ENCODE measurements at regions not wholly inside any gene's neighbourhood (a gene's known extent, or its start where the extent isn't known, plus 50 kb on each side); places are given as distances from the start of the nearest gene placed in this dataset.
"Not testable (repeated sequence)": the region's sequence is repeated elsewhere in the genome, so short reads cannot be mapped to it uniquely, and the experiment has no call there.

GRCh38 chr6:139698526-139699176, 324.2 kb upstream of the CITED2 start:
- in situ Hi-C loops (cut with HindIII; ENCODE audit: low sequenced_read_pairs): no loop called here

- in situ Hi-C loops (cut with HindIII; ENCODE audit: low sequenced_read_pairs): not testable (repeated sequence)
Observed at GRCh38 chr6:139697856-139698255, 323.4 kb upstream of the CITED2 start.

- in situ Hi-C loops (cut with HindIII; ENCODE audit: low sequenced_read_pairs): not testable (repeated sequence)
Observed at GRCh38 chr6:139696991-139697390, 322.5 kb upstream of the CITED2 start.

GRCh38 chr6:139695361-139695760, 320.9 kb upstream of the CITED2 start:
- in situ Hi-C loops (cut with HindIII; ENCODE audit: low sequenced_read_pairs): no loop called here

DNA sequence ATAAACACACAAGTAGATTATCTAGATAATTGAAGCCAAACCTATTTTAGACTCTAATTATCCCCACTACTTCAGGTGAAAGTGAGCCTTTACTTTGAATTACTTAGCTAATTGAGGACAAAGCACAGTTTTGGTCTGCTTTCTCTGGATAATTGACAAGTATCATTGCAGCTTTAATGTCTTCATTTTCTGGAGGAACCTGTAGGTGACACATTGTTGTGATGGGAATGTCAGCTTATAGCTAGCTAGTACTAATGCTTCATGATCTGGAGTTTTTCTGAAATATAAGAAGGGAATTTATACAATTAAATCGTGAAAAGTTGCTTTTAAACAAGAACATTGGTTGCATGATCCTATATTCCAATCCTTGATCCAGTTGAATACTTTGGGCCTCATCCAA, 319.3 kb upstream of the CITED2 start:
- in situ Hi-C loops (cut with HindIII; ENCODE audit: low sequenced_read_pairs): no loop called here

GRCh38 chr6:139690007-139690406, 315.6 kb upstream of the CITED2 start:
- in situ Hi-C loops (cut with HindIII; ENCODE audit: low sequenced_read_pairs): no loop called here

GRCh38 chr6:139687055-139687454, 312.6 kb upstream of the CITED2 start:
- in situ Hi-C loops (cut with HindIII; ENCODE audit: low sequenced_read_pairs): no loop called here

DNA sequence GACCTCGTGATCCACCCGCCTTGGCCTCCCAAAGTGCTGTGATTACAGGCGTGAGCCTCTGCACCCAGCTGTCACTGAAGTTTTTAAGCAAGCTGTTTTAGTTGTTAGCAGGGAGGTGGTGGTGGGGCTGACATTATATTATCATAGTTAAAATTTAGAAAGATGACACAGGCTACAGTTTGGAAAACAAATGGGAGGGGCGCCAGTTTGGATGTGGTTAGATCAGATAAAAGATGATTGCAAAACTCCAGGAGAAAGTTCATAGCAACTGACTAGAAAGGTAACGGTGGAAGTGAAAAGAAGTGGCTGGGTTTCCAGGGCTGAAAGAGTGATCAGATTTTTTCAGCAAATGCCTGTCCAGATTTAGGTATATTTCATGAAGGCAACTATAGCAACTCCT, 311.9 kb upstream of the CITED2 start:
- in situ Hi-C loops (cut with HindIII; ENCODE audit: low sequenced_read_pairs): no loop called here

DNA sequence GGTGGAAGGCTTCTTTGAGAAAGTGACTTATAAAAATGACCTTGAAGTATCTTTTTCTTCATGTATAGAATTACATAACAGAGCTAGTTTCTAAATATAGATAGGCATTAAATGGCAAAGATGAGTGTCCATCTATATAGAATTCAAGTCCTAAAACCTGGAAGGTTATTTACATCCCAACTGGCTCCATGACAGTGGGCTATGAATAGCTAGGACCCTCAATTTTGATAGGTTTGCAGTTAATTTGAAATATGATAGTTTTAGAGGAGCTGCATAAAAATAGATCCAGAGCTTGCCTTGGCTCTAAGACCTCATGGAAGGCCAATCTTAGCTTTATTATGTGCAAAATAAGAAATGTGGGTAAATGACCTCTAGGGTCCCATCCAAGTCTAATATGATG, 310.6 kb upstream of the CITED2 start:
- in situ Hi-C loops (cut with HindIII; ENCODE audit: low sequenced_read_pairs): no loop called here

DNA sequence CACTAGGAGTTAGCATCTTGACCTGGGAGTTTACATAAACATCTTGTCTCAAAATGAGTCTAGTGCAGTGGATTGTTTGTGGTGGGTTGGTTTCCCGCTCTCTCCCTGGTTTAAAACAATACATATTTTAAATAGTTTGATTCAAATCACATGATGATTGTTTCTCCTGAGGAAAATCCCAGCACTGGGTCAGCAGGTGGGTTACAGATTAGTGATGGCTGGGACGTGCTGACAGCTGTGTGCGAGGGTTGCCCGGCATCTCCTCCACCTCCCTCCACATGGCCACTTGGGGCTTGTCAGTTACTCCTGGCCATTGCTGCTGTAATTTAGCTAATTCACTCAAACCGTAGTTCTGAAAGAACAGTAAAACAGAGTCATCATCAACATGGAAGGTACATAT, 306.4 kb upstream of the CITED2 start:
- in situ Hi-C loops (cut with HindIII; ENCODE audit: low sequenced_read_pairs): no loop called here

GRCh38 chr6:139679516-139680179, 305.2 kb upstream of the CITED2 start:
- in situ Hi-C loops (cut with HindIII; ENCODE audit: low sequenced_read_pairs): no loop called here

DNA sequence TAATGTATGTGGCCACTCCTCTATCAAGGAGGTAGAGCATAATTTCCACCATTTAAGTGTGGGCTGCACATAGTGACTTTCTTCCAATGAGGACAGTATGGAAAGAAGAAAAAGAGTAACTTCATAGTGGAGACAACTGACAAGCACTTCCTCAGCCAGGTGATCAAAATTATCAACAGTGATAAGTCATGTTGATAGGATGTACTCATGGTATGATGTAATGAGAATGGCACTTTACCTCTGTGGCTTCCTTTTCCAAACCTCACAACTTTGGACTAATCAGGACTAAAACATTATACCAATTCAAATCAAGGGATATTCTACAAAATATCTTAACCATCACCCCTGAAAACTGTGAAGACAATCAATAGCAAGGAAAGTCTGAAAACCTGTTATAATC, 302.3 kb upstream of the CITED2 start:
- in situ Hi-C loops (cut with HindIII; ENCODE audit: low sequenced_read_pairs): no loop called here

DNA sequence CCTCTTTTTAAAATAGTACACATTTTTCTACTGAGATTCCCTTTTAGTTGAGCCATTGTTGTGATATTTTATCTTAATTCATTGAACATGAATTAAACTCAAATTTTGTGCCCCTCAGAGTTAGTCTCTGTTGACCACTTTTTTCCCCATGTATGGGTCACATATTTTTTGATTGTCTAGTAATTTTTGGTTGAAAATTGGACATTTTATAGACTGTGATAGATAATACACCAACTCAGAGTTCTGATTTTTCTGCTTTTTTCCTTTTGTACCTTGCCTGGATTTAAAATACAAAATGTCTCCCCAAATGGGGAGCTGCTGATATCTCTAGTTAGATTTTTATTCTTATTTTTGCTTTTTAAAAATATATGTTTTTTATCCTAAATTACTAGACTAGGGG, 291.8 kb upstream of the CITED2 start:
- in situ Hi-C loops (cut with HindIII; ENCODE audit: low sequenced_read_pairs): no loop called here

GRCh38 chr6:139663996-139664395, 289.5 kb upstream of the CITED2 start:
- in situ Hi-C loops (cut with HindIII; ENCODE audit: low sequenced_read_pairs): no loop called here

DNA sequence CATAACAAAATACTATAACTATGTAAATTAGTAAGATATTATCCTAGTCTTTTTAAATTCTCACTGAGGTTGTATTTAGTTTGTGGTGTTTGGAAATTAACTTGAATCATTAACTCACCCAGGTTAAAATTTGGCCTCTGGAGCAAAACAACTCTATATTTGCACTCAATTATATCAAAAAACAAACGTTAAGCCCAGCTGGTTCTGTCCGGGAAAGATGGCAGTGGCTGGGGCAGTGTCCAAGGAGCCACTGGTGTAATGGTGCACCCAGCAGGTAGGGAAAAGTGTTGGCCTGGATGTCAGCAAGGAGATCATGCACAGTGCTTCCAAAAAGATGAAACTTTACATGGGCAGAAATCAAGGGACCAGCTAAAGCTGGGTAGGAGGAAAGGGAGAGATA, 285.3 kb upstream of the CITED2 start:
- in situ Hi-C loops (cut with HindIII; ENCODE audit: low sequenced_read_pairs): no loop called here

GRCh38 chr6:139659196-139659595, 284.7 kb upstream of the CITED2 start:
- in situ Hi-C loops (cut with HindIII; ENCODE audit: low sequenced_read_pairs): no loop called here

GRCh38 chr6:139657119-139657518, 282.7 kb upstream of the CITED2 start:
- in situ Hi-C loops (cut with HindIII; ENCODE audit: low sequenced_read_pairs): no loop called here

- in situ Hi-C loops (cut with HindIII; ENCODE audit: low sequenced_read_pairs): no loop called here
Observed at GRCh38 chr6:139655783-139656705, 281.6 kb upstream of the CITED2 start.

GRCh38 chr6:139654888-139655782, 280.7 kb upstream of the CITED2 start:
- in situ Hi-C loops (cut with HindIII; ENCODE audit: low sequenced_read_pairs): no loop called here

DNA sequence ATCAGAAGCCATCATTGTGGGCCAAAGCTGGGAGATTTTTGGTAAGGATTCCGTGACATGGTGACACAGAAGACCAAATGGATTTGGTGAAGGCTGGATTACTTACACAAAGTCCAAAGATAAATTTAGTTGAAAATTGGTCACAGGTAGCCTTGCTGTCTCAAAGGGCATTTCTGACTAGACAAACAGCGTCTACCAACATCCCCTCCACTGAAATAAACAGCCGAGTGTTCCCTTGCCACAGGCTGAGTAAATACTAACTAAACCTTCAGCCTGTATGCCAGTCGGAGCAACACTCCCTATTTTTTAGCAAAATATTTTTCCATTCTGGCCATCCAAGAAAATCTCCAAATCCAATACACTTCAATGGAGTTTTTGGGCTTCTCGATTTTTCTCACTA, 279.9 kb upstream of the CITED2 start:
- in situ Hi-C loops (cut with HindIII; ENCODE audit: low sequenced_read_pairs): no loop called here

DNA sequence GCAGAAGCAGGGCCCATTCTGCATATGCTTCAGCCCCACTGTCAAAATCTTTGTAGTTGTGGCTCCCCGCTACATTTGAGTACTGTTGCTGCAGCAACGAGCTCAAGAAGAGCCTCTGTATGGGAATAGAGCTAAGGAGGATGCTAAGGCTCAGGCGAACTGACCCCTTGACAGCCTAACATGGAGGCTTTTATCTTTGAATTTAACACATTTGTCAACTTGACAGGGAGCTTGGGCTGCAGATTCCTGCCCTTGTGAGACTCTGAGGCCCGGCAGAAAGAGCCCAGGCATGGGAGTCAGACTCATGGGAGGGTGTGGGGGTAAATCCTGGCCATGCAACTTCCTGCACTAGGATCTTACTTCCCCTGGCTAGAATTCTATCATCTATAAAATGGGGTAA, 278.7 kb upstream of the CITED2 start:
- in situ Hi-C loops (cut with HindIII; ENCODE audit: low sequenced_read_pairs): no loop called here
